Astrocyte (in vitro differentiated cells and primary cell): ENCODE measurements at regions not wholly inside any gene's neighbourhood (a gene's known extent, or its start where the extent isn't known, plus 50 kb on each side); places are given as distances from the start of the nearest gene placed in this dataset.

Experiments
- CTCF ChIP-seq: IDR thresholded peaks from 2 replicates; pipeline ENCODE4 v1.5.1; 2011; ENCODE audit warnings: low read depth, mild to moderate bottlenecking, inconsistent platforms, low read length, moderate library complexity; ENCODE audit not compliant: insufficient read depth
- EZH2 ChIP-seq: IDR thresholded peaks from 2 replicates; pipeline ENCODE4 v1.6.1; 2012; ENCODE audit warnings: mild to moderate bottlenecking, low read length, inconsistent platforms; ENCODE audit not compliant: insufficient read depth

- TF ChIP-seq CTCF = no peak
- TF ChIP-seq EZH2 = no peak
Measured at GRCh38 chr1:177561436-177561835, 390.7 kb downstream of the BRINP2 start.
